Vagina (tissue), 2 donors: ENCODE measurements at regions not wholly inside any gene's neighbourhood (a gene's known extent, or its start where the extent isn't known, plus 50 kb on each side); places are given as distances from the start of the nearest gene placed in this dataset.

Experiments
- DNase-seq, 2 donors: peaks; one replicate each; pipeline ENCODE4 v3.0.0-alpha.2; 2017; ENCODE audit errors: extremely low spot score in 2 of 2
- H3K27ac ChIP-seq: fragments of 200-600 bp; sonication (generic); one replicate; pipeline ENCODE4 v1.5.1; 2019
- H3K27me3 ChIP-seq: fragments of 200-600 bp; sonication (generic); one replicate; pipeline ENCODE4 v1.5.1; 2019
- H3K36me3 ChIP-seq, 2 donors: fragments of 200-600 bp; sonication (generic); one replicate each; pipeline ENCODE4 v1.5.1; 2017 to 2019
- H3K4me1 ChIP-seq: fragments of 200-600 bp; sonication (generic); one replicate; pipeline ENCODE4 v1.5.1; 2019
- H3K4me3 ChIP-seq, 2 donors: fragments of 200-600 bp; sonication (generic); 1 replicate in 1 of 2; 2 replicates in 1 of 2; pipeline ENCODE4 v1.5.1; 2016 to 2019
- H3K9me3 ChIP-seq: fragments of 200-600 bp; sonication (generic); one replicate; pipeline ENCODE4 v1.5.1; 2019
- POLR2A ChIP-seq, 2 donors: fragments of 450-650 bp; IDR thresholded peaks; one replicate each; pipeline ENCODE4 v1.6.1; 2017; ENCODE audit warnings: antibody characterized with exemption in 2 of 2, mild to moderate bottlenecking in 2 of 2, moderate library complexity in 2 of 2
- POLR2AphosphoS5 ChIP-seq, 2 donors: sonication (generic); formaldehyde crosslinking; IDR thresholded peaks; one replicate each; pipeline ENCODE4 v1.9.0; 2017; ENCODE audit warnings: antibody characterized with exemption in 2 of 2, mild to moderate bottlenecking in 2 of 2, low read depth in 1 of 2; ENCODE audit not compliant: insufficient read depth in 1 of 2
- intact Hi-C: fragments of 100-400 bp; cut with DNase I; formaldehyde crosslinking; loops from one replicate; pipeline ENCODE4 v1.15.1; 2023
- TF ChIP-seq, protein P1 (sequence below), 3 experiments: fragments of 450-650 bp in 2 of 3; fragments of 200-600 bp in 1 of 3; sonication (generic) in 1 of 3; IDR thresholded peaks; one replicate each; pipeline ENCODE4 v1.5.1; 2017 to 2019; ENCODE audit warnings: antibody characterized with exemption in 3 of 3, mild to moderate bottlenecking in 2 of 3, moderate library complexity in 2 of 3

DNA sequence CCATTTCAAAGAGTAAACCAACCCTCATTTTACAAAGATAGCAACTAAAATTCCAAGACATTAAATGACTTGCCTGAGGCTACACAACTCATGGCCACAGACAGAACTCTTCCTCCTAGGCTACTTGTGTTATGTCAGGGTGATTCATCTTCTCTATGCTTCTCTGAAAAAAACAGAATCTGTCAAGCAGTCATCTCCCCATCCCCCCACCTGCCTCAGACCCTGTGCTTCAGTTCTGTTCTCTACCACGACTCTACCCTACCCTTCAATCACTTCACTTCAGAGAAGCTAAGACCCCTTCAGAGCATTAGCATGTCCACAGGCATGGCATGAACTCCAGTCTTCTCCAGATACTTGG is 277.7 kb upstream of the PTGER4 start:
- H3K27ac ChIP-seq, result no peak overlapping the region
- H3K9me3 ChIP-seq, result no peaks in the 10 kb centered on the region
- no peak for DNase-seq
- intact Hi-C loops, result no loop called here
- H3K4me1 ChIP-seq, result peaks cover 19% of the 10 kb centered on the region
- no peaks in the 10 kb centered on the region for H3K27me3 ChIP-seq
- H3K36me3 ChIP-seq, result no peaks in the 10 kb centered on the region
- no peak overlapping the region for H3K4me3 ChIP-seq
- TF ChIP-seq, protein P1, sequence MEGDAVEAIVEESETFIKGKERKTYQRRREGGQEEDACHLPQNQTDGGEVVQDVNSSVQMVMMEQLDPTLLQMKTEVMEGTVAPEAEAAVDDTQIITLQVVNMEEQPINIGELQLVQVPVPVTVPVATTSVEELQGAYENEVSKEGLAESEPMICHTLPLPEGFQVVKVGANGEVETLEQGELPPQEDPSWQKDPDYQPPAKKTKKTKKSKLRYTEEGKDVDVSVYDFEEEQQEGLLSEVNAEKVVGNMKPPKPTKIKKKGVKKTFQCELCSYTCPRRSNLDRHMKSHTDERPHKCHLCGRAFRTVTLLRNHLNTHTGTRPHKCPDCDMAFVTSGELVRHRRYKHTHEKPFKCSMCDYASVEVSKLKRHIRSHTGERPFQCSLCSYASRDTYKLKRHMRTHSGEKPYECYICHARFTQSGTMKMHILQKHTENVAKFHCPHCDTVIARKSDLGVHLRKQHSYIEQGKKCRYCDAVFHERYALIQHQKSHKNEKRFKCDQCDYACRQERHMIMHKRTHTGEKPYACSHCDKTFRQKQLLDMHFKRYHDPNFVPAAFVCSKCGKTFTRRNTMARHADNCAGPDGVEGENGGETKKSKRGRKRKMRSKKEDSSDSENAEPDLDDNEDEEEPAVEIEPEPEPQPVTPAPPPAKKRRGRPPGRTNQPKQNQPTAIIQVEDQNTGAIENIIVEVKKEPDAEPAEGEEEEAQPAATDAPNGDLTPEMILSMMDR (IDR thresholded peaks at IDR 0.05), result no peak
- no peak for TF ChIP-seq POLR2AphosphoS5 (IDR thresholded peaks at IDR 0.05; ENCODE audit: insufficient read depth in 1 of 2, low read depth in 1 of 2)
- TF ChIP-seq POLR2A (IDR thresholded peaks at IDR 0.05), result no peak

DNA sequence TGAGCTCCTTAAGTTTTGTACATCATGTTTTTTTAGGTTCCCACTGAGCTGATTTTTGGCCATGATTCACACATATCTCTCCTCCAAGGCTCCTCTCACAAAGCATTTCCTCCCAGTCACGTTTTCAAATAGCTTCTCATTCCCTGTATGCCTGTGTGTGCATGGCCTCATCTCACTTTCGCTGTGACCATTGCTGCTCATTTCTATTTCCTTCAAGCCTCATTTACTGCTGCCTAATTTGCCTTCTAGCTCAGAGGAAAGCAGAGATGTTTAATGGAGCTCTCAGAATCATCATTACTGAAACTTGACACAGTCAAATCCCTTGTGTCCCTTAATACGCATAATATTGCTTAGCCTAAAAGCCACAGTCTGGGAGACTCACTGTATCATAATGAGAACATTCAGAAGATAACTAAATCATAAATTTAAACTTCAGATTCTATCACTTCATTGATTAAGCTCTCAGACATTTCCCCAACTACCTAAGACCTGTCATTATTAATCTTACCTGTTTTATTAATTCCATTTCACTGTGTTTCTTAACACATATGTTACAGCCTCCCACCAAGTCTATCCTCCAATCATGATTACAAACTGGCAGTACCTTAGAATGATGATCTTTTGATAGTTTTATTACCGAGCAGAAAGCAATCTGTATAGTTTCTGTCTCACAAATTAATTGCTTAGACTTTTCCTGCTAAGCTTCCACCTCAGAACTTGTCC is 278.3 kb upstream of the PTGER4 start:
- TF ChIP-seq, protein P1 (IDR thresholded peaks at IDR 0.05), result no peak
- TF ChIP-seq POLR2AphosphoS5 (IDR thresholded peaks at IDR 0.05; ENCODE audit: insufficient read depth in 1 of 2, low read depth in 1 of 2), result no peak
- no peak for TF ChIP-seq POLR2A (IDR thresholded peaks at IDR 0.05)
- intact Hi-C loops, result no loop called here
- no peak for DNase-seq

GRCh38 chr5:40400245-40400644 is 279.5 kb upstream of the PTGER4 start:
- no peak overlapping the region for H3K27ac ChIP-seq
- no peaks in the 10 kb centered on the region for H3K36me3 ChIP-seq
- H3K27me3 ChIP-seq, result no peaks in the 10 kb centered on the region
- intact Hi-C loops, result no loop called here
- no peak overlapping the region for H3K4me3 ChIP-seq
- DNase-seq, result no peak
- peaks cover 4% of the 10 kb centered on the region for H3K4me1 ChIP-seq
- H3K9me3 ChIP-seq, result no peaks in the 10 kb centered on the region
- TF ChIP-seq POLR2A (IDR thresholded peaks at IDR 0.05), result no peak
- no peak for TF ChIP-seq POLR2AphosphoS5 (IDR thresholded peaks at IDR 0.05; ENCODE audit: insufficient read depth in 1 of 2, low read depth in 1 of 2)
- TF ChIP-seq, protein P1 (IDR thresholded peaks at IDR 0.05), result no peak

More for the DNA sequence above, 278.3 kb upstream of the PTGER4 start:
- Histone ChIP-seq H3K4me3 (no peak overlapping the region), H3K4me1 (peaks cover 16% of the 10 kb centered on the region), H3K27ac (no peak overlapping the region), H3K27me3 (no peaks in the 10 kb centered on the region), H3K36me3 (no peaks in the 10 kb centered on the region), H3K9me3 (no peaks in the 10 kb centered on the region)

GRCh38 chr5:40399349-40399748 is 280.4 kb upstream of the PTGER4 start:
- Histone ChIP-seq H3K27me3 (no peaks in the 10 kb centered on the region), H3K4me1 (no peaks in the 10 kb centered on the region), H3K4me3 (no peak overlapping the region), H3K36me3 (no peaks in the 10 kb centered on the region), H3K27ac (no peak overlapping the region), H3K9me3 (no peaks in the 10 kb centered on the region)
- intact Hi-C loops, result no loop called here
- DNase-seq, result no peak
- TF ChIP-seq, protein P1 (IDR thresholded peaks at IDR 0.05), result no peak
- no peak for TF ChIP-seq POLR2A (IDR thresholded peaks at IDR 0.05)
- TF ChIP-seq POLR2AphosphoS5 (IDR thresholded peaks at IDR 0.05; ENCODE audit: insufficient read depth in 1 of 2, low read depth in 1 of 2), result no peak

DNA sequence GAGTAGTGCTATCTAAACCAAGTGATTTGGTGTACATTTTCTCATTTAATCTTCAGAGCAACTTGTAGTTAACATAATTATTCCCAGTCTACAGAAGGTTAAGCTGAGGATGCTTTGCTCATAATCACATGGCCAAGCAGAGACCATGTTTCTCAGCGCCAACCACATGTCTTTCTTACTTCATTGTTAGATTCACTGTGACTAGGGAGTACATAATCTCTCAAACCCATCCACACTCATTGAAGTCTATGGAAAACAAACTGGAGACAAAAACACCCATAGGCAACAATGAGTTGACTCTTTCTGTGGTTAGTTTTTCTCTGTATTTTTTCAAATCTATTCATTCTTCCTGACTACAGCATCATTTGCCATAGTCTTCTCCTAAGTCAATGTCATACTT is 281.7 kb upstream of the PTGER4 start:
- Histone ChIP-seq H3K4me3 (no peak overlapping the region), H3K4me1 (no peaks in the 10 kb centered on the region), H3K27ac (no peak overlapping the region), H3K27me3 (no peaks in the 10 kb centered on the region), H3K36me3 (no peaks in the 10 kb centered on the region), H3K9me3 (no peaks in the 10 kb centered on the region)
- DNase-seq, result no peak
- no peak for TF ChIP-seq POLR2A (IDR thresholded peaks at IDR 0.05)
- TF ChIP-seq POLR2AphosphoS5 (IDR thresholded peaks at IDR 0.05; ENCODE audit: insufficient read depth in 1 of 2, low read depth in 1 of 2), result no peak
- TF ChIP-seq, protein P1 (IDR thresholded peaks at IDR 0.05), result no peak
- intact Hi-C loops, result no loop called here
